ENCODE measurements at regions not wholly inside any gene's neighbourhood (a gene's known extent, or its start where the extent isn't known, plus 50 kb on each side); places are given as distances from the start of the nearest gene placed in this dataset.

DNA sequence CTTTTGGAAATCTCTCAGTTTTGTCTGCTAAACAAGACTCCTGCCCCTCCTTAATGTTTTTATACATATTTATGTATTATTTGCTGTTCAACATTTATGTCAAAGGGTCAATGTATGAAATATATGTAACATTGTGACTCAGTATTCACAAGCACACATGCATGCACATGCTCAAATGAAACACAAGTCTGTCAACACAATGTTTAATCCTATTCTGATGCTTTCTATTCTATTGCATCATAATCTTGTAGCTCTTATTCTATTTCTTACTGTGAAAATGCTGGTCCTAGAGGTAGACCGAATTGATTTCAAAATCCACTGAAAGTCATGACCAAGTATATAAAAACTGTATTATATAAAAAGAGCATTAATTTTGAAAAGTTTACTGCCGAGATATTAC, 1463.3 kb downstream of the C4orf33 start:
- no peak for DNase-seq

DNA sequence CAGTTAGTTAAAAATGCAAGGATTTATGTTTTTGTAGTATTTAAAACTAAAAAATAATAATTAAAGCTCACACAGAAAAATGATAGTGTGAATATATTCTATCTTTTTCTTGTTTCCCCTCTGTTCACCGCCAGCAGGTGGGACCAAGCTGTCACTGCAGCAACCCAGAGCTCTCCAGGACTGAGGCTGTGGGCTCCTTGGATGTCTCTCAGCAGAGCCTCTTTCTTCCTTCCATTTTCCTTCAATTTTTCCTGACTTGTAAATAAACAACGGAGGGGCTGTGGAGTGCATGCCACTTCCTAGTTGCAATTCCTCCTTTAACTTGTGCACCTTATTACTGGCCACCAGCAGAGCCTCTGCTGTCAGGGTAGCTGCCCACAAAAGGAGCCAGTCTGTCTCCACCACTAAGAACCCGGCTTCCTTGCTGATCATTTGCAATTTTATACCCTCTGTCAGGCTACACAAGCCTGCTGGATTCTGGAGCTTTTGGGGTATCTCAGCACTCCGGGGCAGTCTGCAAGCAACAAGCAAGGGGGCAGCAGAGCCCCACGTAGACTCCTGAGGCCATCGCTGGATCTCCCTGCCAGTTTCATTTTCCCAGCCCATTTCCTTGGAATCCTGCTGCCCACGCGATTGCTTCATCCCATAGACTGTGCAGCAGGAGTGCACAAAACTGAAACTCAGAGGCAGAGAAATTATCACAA, 1467.4 kb downstream of the C4orf33 start:
- DNase-seq = no peak

DNA sequence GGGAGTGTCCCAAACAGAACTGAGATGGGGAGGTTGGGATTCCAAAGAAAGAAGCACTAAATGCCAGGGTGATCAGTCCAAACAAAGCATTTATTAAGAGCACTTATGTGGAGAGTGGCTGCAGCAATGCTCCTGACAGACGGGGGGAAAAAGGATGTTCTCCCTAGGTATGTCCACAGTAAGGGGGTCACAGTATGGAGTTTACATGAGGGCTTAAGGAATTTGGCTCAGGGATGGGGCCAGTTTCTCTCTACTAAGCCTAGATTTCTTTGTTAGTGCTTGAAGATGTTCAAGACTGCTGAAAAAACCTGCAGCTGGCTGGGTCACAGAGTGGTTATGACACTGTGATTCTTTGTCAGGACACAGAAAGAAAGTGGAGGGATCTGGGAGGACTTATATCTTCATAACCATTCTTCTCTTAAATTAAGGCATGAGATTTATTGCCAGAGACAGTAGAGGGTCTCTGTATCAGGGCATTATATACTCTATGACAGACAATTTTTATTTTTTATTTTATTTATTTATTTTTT, 1468.0 kb downstream of the C4orf33 start:
- no peak for DNase-seq

DNA sequence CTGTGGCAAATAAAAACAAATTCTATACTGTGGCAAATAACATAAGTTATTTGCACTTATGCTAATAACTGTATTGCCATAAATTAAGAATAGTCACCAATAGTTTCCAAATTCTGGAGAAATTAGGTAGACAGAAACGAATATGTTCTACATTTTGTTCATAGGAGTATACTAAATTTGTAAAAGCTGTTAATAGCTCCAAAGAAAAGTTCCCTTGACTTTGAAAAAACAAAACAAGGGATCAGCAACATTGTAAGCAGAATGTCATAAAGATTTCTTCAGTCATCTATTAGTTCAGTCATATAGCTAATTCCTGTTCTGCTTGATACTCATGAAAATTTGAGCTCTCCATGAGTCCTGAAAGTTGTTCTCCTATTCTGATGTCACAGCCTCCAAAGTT, 1472.8 kb downstream of the C4orf33 start:
- DNase-seq = no peak

DNA sequence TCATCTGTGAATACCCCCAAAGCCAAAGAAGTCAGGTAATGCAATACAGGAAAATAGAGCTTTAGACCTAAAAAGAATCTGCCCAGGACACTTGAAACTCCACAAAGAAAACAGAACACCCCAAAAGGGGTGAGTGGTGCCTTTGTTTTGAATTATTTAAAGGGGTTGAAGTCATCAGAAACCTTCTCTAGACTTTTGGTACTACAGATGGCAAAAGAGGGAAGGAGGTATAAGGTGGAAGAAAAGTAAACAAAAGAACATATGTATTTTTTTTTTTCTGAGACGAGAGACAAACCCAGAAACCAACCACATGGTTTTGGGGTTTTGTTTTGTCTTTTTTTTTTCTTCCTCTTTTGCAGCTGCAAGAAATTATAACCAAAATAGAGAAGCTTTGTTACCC, 1477.8 kb downstream of the C4orf33 start:
- DNase-seq = no peak

DNA sequence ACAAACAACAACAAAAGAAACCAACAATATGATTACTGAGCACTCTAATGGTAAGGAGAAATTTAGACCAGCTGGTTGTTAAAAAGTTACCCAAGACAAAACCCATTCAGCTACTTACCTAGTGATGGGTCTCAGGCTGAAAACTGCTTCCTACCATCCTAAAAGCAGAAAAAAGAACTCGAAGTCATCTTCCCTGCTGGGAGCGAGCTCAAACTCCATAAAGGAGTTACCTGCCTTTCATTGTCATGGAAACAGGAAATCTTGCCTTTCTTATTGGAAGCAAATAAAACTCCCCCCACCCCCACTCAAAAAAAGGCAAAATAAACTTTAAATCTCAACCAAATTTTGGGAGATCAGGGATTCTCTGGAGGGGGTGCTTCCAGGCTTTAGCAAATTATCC, 1478.3 kb downstream of the C4orf33 start:
- no peak for DNase-seq

DNA sequence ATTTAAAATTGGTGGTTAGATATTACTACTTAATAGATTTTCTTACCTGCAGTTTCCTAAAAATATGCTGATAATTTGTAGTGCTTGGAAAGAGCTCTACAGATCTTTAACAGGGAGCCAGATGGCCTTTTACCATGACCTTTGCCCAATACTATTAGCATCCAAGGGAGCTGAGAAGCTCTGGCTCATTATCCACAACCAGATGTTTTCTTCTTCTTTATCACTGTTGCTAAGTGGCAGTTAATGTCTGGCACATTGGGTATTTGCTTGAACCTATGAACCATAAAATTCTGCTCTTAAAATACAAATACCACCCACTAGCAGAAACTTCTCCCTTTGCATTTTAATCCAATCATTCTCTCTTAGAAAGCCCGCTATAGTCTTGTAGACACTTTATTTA, 1480.3 kb downstream of the C4orf33 start:
- no peak for DNase-seq

DNA sequence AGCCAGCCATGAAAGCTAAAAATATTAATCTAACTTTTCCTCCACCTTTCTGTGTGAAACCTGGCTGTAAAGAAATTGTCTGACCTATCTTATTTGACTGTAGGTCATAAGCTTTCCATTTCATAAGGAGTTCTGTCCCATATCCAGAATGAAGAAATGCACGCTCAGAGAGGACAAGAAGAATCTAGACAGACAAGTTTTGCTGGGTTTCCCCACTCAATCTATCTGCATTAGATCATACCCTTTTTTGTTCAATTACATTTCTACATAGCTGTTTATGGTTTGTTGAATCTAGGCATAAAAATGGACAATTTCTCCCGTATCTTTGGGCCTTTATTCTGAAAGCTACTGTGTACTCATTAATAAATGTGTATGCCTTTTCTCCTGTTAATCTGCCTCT, 1495.1 kb downstream of the C4orf33 start:
- no peak for DNase-seq

DNA sequence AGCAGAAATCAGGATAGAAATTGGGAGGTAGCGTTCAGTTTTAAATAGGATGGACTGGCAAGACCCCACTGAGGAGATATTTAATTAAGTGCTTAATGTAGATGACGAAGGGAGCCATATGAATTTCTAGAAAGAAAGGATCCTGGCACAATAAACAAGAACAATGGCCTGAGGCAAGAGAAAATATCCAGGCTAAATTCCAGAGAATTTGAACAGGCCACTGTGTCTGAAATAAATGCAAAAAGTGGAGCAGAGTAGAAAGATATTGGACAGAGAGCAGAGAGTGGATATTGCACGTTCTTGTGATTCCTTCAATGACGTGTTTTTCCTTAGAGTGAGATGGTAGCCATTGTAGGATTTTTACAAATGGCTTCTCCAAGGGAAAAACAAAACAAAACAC, 1504.8 kb downstream of the C4orf33 start:
- DNase-seq = no peak

DNA sequence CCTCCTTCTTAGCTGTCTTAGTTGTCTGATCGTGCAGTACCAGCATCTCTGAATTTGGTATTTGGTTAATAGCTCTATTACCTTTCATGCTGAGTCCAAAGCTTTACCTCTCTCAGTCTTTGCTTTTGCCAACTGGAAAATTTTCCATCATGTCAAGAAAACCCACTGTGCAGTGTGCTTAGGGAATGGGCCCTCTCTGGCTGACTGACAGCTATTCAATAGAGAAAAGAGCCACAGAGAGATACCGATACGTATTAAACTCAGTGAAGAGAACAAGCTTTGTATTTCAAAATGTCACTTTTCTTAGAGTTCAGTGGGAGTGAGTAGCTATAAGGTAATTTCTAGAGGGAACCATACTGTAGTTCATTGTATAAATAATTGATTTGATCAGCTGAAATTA, 1507.1 kb downstream of the C4orf33 start:
- DNase-seq = no peak

DNA sequence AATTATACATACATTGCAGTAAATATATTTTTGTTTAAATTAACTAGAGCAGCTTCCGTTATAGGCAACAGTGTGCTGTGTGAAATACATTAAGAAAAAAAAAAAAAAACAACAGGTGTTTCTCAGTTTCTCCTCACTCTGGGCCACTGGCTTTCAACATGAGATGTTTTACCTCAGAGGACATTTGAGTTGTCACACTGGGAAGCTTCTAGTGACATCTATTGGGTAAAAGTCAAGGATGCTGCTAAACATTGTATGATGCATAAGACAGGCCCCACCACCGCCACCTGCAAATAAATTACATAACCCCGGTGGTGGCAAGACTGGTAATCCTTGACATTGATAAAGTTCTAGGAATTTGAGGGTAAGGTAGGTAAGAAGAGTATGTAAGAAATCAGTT, 1512.2 kb downstream of the C4orf33 start:
- no peak for DNase-seq

DNA sequence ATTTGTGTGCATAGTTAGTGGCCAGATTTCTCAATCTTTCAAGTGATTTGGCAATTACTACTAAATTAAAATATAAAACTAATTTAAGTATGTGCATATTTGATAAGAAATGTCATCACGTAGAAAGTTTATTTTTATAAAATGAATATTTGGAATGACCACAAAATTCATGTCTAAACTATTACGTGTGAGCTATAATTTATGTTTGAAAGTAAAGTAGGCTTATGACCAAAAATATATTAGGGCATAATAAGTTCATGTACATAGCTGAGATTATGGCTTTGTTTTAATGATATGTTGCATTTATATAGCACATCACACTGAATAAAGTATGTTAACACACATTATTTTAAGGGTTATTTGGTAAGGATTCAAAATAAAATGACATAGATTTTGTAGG, 1532.6 kb downstream of the C4orf33 start:
- no peak for DNase-seq

DNA sequence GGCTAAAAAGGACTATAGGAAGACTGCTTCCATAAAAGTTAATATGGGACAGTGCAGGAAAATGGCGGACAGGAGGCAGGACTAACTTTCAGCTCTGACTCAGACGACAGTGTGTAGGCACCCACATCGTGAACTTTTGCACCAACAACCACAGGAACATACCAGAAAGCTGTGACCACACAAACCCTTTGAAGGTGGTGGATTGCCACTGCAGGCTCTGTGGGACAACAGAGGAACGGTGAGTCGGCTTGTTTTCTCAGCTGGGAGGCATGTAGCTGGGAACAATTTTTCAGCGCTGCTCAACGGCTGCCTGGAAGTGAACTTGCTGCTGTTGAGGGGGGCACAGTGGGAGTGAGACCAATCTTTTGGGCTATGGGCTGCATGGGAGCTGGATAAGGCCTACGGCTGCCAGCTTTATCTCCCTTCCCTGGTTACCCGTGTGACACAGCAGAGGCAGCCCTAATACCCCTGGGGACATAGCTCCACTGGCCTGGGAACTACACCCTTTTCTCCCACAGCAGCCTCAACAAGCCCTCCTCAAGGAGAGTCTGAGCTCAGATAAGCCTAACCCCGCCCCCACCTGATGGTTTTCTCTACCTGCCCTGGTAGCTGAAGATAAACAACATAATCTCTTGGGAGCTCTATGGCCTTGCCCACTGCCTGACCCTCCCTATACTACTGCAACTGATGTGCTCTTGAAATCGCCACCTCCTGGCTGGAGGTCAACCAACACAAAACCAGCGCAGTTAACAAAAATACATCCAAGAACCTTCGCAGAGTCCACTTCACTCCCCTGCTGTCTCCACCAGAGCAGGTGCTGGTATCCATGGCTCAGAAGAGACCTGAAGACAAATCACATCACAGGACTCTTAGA, 1537.0 kb downstream of the C4orf33 start:
- no peak for DNase-seq

DNA sequence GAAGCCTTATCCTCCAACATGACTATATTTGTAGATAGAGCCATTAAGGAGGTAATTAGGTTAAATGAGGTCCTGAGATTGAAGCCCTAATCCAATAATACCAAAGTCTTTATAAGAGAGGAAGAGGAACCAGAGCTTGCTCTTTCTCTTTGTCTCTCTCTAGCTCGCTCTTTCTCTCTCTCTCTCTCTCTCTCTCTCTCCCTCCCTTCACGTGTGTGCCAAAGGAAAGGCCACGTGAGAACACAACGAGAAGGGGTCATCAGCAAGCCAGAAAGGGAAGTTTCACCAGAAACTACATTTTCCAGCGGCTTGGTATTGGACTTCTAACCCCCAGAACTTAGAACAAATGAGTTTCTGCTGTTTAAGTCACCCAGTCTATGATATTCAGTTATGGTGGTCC, 1540.5 kb downstream of the C4orf33 start:
- DNase-seq = no peak

DNA sequence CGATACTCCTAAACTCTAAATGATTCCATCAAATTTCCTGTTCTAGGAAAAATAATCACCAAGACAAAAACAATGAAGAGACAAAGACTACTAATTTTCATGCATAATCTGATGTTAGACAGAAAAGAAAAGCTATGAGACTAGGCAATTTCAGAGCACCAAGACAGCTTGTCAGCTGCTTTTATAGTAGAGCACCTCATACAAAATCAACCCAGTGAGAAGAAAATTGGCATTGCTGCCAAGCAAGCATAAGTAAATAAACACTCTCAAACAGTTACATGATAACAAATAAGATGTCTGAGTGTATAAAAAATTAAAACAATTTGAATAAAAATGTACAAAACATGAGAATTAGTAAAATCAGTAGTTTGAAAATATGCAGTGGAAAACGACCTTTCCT, 1544.6 kb downstream of the C4orf33 start:
- no peak for DNase-seq

DNA sequence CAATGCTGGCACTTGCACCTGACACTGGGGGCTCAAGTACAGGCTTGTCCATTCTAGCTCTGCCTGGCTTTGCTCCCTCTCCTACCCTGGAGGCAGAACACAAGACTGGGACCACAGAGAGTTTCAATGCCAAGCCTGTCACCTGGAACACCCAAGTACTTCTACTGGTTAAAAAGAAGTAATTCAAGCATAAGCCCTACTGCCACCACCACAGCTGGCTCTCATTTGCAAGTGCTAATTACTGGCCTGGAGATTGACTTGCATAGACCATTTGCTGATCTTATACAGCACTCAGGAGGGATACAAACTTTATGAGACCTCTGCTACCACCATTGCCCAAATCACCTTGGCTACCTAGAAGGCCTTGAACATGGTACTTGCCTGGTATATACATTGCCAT, 1550.9 kb downstream of the C4orf33 start:
- DNase-seq = no peak

DNA sequence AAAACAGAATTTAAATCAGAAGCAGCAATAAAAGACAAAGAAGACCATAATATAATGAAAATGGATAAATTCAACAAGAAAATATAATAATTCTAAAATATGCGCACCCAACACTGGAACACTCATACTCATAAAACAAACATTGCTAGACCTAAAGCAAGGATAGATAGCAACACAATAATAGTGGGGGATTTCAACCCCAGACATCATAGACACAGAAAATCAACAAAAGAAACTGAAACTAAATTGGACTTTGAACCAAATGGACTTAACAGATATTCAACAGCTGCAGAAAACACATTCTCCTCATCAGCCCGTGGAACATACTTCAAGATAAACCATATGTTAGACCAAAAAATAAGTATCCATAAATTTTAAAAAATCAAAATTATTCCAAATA, 1552.6 kb downstream of the C4orf33 start:
- DNase-seq = no peak

DNA sequence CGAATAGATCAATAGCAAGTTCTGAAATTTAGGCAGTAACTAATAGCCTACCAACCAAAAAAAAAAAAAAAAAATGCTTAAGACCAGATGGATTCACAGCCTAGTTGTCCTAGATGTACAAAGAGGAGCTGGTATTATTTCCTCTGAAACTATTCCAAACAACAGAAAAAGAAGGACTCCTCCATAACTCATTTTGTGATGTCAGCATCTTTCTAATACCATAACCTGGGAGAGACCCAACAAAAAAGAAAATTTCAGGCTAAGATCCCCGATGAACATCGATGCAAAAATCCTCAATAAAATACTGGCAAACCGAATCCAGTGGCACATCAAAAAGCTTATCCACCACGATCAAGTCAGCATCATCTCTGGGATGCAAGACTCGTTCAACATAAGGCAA, 1557.9 kb downstream of the C4orf33 start:
- no peak for DNase-seq

DNA sequence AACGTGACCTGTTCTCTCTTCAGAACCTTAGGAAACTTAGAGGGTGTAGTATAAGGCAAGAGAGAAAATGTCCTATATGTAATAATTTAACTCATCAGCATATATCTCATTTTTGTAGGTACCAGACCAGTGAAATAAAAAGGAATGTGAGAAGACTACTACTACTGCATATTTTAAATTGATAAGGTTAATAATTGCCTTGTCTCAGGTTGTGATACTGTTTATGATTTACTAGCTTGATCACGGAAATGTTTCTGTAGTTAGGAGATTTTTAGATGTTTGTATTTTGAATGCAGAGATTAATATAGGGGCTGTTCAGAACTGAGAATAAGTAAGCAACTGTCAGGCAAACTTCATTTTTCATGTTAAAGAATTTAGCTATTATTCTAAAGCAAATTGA, 1563.4 kb downstream of the C4orf33 start:
- no peak for DNase-seq

DNA sequence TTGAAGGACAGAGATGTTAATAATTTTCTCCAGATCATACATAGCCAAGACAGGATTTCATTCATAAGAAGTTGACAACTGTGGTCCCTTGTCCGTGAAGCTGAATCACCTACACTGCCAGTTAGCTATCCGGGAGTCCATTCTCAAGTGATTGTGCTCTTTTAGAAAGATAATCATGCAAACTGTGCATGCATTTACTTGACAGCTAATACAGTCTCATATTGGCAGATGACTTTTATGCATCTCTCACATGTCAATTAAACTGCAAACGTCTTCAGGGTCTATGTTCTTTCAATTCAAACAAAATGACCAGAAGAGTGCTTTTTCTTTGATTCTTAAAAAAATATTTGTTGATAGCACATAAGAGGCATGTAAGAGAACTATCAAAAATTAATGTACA, 1572.9 kb downstream of the C4orf33 start:
- no peak for DNase-seq

DNA sequence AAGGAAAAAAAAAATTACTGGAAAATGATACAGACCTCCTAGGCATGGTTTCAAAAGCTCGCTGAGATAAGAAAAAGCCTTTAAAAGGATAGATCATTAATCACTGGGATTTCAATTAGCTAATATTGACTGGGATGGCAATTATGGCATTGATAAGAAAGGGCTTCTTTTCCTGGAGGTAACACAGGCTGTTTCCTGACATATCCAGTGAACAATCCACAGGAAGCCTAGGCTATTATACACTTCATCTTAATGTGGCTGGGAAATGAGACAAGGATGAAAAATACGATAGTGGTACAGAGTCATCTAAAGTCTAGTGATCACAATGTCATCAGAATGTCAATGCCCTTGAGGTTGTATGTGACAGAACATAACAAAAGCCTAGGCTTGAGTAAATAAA, 1579.3 kb downstream of the C4orf33 start:
- DNase-seq = no peak

DNA sequence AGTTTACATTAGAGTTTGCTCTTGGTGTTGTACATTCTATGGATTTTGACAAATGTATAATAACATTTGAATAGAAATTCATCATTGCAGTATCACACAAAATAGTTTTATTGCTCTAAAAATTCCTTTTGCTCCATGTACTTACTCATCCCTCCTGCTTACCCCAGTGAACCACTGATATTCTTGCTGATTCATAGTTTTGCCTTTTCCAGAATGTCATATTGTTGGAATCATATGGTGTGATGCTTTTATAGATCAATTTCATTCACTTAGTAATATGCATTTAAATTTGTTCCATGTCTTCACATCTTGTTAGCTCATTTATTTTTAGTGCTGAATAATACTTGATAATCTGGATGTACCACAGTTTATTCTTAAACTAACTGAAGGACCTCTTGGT, 1593.2 kb downstream of the C4orf33 start:
- no peak for DNase-seq

DNA sequence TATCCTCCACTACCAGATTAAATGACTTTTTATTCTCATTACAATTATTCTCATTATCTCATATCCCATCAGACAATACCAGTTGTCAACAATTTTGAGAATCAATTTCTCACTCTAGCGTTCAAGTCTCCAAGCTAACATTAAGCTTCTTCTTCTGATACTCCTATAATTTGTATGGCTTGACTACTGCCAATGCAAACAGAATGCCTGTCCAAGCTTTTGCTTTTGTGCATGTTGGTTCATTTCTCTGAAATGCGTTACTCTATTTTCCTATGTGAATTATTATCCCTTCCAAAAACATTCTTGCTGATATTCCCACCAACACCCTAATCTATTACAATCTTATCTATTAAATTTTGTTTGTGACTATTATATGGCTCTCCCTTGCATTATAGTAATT, 1602.3 kb downstream of the C4orf33 start:
- DNase-seq = no peak

DNA sequence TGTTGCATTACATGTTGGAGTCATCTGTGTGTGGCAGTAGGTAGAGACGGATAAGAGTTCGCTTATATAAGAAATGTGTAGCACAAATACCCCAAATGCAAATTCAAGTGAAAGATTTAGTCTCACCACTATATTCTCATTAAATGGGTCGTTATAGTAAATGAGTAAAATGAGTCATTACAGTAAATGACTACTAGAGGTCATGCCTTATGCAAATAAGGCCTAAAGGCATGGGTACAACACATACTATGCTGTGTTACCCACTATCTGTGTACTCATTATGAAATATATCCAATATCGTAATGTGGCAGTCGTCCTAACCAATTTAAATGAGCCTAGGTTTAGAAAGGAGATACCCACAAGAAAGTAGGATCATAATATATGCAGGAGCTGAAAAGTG, 1603.1 kb downstream of the C4orf33 start:
- DNase-seq = no peak

Measured in activated CD4-positive, alpha-beta T cell treated with anti-CD3 and anti-CD28 coated beads, Interleukin-2, amount 50 U/mL, for 16 hours (primary cell).